Memory B cell (primary cell): ENCODE measurements at regions not wholly inside any gene's neighbourhood (a gene's known extent, or its start where the extent isn't known, plus 50 kb on each side); places are given as distances from the start of the nearest gene placed in this dataset.

Experiments
- ATAC-seq: fragments of 150-1000 bp; cut with Tn5 transposase; 2 replicates; pipeline ENCODE4 v1.10.0; 2021; ENCODE audit warnings: low read depth, mild to moderate bottlenecking, moderate library complexity
- DNase-seq, 2 donors: peaks; one replicate each; pipeline ENCODE4 v3.0.0; 2022; ENCODE audit warnings: low spot score in 2 of 2
- H3K27ac Mint-ChIP-seq: one replicate; pipeline ENCODE4 v1.8.0; 2022; ENCODE audit warnings: mild to moderate bottlenecking, moderate library complexity, mixed read lengths
- H3K27me3 Mint-ChIP-seq: one replicate; pipeline ENCODE4 v1.8.0; 2022; ENCODE audit warnings: mixed read lengths
- H3K36me3 Mint-ChIP-seq: one replicate; pipeline ENCODE4 v1.8.0; 2022; ENCODE audit warnings: mild to moderate bottlenecking, mixed read lengths
- H3K4me1 Mint-ChIP-seq: one replicate; pipeline ENCODE4 v1.8.0; 2022; ENCODE audit warnings: mixed read lengths
- H3K4me3 Mint-ChIP-seq: one replicate; pipeline ENCODE4 v1.8.0; 2022; ENCODE audit warnings: mild to moderate bottlenecking, moderate library complexity, mixed read lengths
- H3K9me3 Mint-ChIP-seq: one replicate; pipeline ENCODE4 v1.8.0; 2022; ENCODE audit warnings: mixed read lengths

DNA sequence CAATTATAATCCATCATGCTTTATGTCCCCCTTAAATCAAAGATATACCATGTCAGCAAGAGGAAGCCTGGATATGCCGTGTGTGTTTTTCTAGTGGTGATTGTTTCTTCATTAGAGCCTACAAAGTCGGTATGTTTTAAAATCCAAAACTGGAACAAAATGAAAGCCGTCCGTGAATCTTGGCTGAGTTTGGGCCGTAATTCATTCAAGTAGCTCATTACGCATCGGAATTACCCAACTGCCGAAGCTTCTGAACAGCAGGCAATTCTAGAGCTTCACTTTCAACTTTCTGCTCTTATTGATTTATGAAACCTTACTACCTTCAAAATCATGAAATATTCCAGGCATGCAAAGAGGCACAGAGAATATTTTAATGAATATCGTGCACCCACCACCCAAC, 224.7 kb downstream of the AACS start:
- no peak for DNase-seq
- Mint-ChIP-seq H3K27ac (no peak overlapping the region), H3K4me3 (no peak overlapping the region), H3K27me3 (peaks cover 6% of the 10 kb centered on the region), H3K36me3 (no peaks in the 10 kb centered on the region), H3K9me3 (peaks cover 2% of the 10 kb centered on the region), H3K4me1 (no peaks in the 10 kb centered on the region)
- ATAC-seq = no peak

GRCh38 chr12:125292700-125293099, 227.5 kb downstream of the AACS start:
- H3K27ac Mint-ChIP-seq = no peak overlapping the region
- ATAC-seq (no peak), DNase-seq (no peak)
- H3K4me1 Mint-ChIP-seq = no peaks in the 10 kb centered on the region
- H3K9me3 Mint-ChIP-seq = no peaks in the 10 kb centered on the region
- H3K4me3 Mint-ChIP-seq = no peak overlapping the region
- peaks cover 6% of the 10 kb centered on the region for H3K27me3 Mint-ChIP-seq
- H3K36me3 Mint-ChIP-seq = no peaks in the 10 kb centered on the region

DNA sequence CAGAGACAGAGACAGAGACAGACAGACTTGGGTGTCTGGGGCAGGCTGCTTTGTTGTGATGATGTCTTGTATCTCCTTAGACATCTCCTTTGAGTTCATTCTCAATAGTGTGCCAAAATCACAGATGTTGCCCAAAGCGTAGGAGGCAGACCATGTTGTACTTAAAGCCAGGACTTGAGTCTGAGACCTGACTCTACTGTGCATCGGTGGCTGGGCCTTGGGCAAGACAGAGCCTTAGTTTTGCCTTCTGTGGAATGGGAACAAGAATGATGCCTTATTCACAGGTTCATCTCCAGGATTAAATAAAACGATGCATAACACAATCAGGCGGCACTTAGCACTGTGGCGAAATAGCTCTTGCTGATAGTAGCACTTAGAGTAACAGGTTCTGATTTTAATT, 230.3 kb downstream of the AACS start:
- Mint-ChIP-seq H3K4me1 (no peaks in the 10 kb centered on the region), H3K4me3 (no peak overlapping the region), H3K36me3 (no peaks in the 10 kb centered on the region), H3K27me3 (peaks cover 12% of the 10 kb centered on the region), H3K9me3 (no peaks in the 10 kb centered on the region), H3K27ac (no peak overlapping the region)
- ATAC-seq (no peak), DNase-seq (no peak)

DNA sequence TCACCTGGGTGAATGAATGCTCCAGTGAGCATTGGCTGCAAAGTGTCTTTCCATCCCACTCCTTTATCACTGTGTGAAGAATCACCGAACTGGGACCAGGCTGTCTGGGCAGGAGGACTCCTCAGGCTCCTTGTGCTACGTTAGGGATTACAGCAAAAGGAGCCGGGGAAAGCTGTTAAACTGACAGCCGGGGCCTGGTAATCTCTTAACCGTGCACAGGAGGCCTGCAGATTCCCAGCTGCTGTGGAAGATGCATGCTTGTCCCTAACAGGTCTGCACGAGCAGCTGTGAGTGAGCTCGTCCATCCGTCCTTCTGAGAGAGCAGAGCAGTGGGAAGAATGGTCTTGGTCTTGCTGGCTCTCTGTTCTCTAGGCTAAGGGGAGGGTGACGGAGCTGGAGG, 231.5 kb downstream of the AACS start:
- Mint-ChIP-seq H3K4me3 (no peak overlapping the region), H3K27me3 (peaks cover 12% of the 10 kb centered on the region), H3K27ac (no peak overlapping the region), H3K9me3 (no peaks in the 10 kb centered on the region), H3K36me3 (no peaks in the 10 kb centered on the region), H3K4me1 (no peaks in the 10 kb centered on the region)
- DNase-seq = no peak
- ATAC-seq = no peak

DNA sequence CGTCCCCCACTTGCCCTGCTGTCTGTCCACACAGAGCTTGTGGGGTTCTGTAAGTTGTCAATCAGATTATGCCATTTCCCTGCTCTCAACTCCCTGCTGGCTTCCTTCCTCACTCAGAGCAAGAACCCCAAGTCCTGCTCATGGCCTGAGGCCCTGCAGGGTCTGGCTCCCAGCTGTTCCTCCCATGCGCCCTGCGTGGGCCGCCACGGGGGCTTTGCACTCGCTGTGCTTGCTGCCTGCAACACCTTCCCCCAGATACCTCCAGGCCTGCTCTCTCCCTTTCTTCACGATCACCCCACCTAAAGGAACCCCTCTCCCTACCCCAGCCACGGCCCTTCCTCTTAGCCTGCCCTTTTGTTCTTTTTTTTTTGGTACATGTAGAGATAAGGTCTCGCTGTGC, 234.6 kb downstream of the AACS start:
- ATAC-seq (no peak), DNase-seq (no peak)
- no peaks in the 10 kb centered on the region for H3K4me1 Mint-ChIP-seq
- H3K9me3 Mint-ChIP-seq = peaks cover 1% of the 10 kb centered on the region
- H3K27ac Mint-ChIP-seq = no peak overlapping the region
- H3K27me3 Mint-ChIP-seq = peaks cover 14% of the 10 kb centered on the region
- H3K36me3 Mint-ChIP-seq = no peaks in the 10 kb centered on the region
- no peak overlapping the region for H3K4me3 Mint-ChIP-seq

DNA sequence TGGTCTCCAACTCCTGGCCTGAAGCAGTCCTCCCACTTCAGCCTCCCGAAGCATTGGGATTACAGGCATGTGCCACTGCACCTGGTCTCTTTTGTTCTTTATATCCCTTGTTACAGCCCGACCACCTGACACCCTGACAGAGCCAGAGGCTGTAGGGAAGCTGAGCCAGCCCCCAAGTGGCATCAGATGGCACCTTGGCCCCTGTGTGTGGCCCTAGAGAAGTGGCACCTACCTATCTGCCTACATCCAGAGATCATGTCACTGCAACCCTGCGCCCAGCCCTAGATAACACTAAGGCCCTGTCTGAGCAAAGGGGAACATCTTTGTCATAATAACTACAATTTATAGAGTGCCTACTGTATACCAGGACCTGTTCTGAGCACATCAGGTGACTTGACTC, 235.0 kb downstream of the AACS start:
- no peak for DNase-seq
- Mint-ChIP-seq H3K9me3 (peaks cover 1% of the 10 kb centered on the region), H3K27ac (no peak overlapping the region), H3K4me3 (no peak overlapping the region), H3K27me3 (peaks cover 14% of the 10 kb centered on the region), H3K4me1 (no peaks in the 10 kb centered on the region), H3K36me3 (no peaks in the 10 kb centered on the region)
- ATAC-seq = no peak

- Mint-ChIP-seq H3K27ac (no peak overlapping the region), H3K4me1 (no peaks in the 10 kb centered on the region), H3K9me3 (peaks cover 1% of the 10 kb centered on the region), H3K36me3 (no peaks in the 10 kb centered on the region), H3K27me3 (peaks cover 14% of the 10 kb centered on the region), H3K4me3 (no peak overlapping the region)
- DNase-seq = no peak
- no peak for ATAC-seq
Measured at GRCh38 chr12:125303337-125303736, 238.1 kb downstream of the AACS start.

- peaks cover 3% of the 10 kb centered on the region for H3K9me3 Mint-ChIP-seq
- H3K27ac Mint-ChIP-seq = no peak overlapping the region
- no peak for ATAC-seq
Measured at GRCh38 chr12:125304029-125304428, 238.8 kb downstream of the AACS start.

GRCh38 chr12:125305231-125305630, 240.0 kb downstream of the AACS start:
- no peak for ATAC-seq
- Mint-ChIP-seq H3K4me1 (no peaks in the 10 kb centered on the region), H3K9me3 (peaks cover 3% of the 10 kb centered on the region), H3K36me3 (no peaks in the 10 kb centered on the region), H3K27me3 (peaks cover 7% of the 10 kb centered on the region), H3K4me3 (no peak overlapping the region), H3K27ac (no peak overlapping the region)
- DNase-seq = no peak

More at GRCh38 chr12:125304029-125304428, 238.8 kb downstream of the AACS start:
- Mint-ChIP-seq H3K27me3 (peaks cover 14% of the 10 kb centered on the region), H3K36me3 (no peaks in the 10 kb centered on the region), H3K4me1 (no peaks in the 10 kb centered on the region), H3K4me3 (no peak overlapping the region)
- DNase-seq = no peak

GRCh38 chr12:125310461-125310860, 245.2 kb downstream of the AACS start:
- DNase-seq = no peak
- Mint-ChIP-seq H3K27me3 (peaks cover 12% of the 10 kb centered on the region), H3K27ac (no peak overlapping the region), H3K36me3 (no peaks in the 10 kb centered on the region), H3K9me3 (peaks cover 1% of the 10 kb centered on the region), H3K4me1 (no peaks in the 10 kb centered on the region), H3K4me3 (no peak overlapping the region)
- ATAC-seq = no peak

DNA sequence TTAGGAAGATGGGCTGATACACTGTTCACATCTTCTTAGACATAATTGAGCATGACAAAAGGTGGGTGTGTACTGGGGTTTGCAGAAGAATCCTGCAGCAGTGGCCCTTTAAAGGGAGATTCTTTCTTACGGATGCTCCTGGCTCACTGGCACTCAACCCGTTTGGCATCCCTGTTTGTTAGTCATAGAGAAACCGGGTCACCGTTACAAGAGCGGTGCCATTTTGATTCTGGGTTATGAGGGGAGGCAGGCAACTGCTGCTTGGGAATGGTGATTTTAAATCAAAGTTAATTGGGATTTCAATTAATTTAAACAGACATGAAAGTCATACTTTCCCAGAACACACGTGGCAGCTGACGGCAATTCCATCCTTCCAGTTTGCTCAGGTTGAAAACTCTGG, 245.8 kb downstream of the AACS start:
- no peak for DNase-seq
- Mint-ChIP-seq H3K4me3 (no peak overlapping the region), H3K27me3 (peaks cover 12% of the 10 kb centered on the region), H3K9me3 (peaks cover 1% of the 10 kb centered on the region), H3K4me1 (no peaks in the 10 kb centered on the region), H3K27ac (no peak overlapping the region), H3K36me3 (no peaks in the 10 kb centered on the region)
- ATAC-seq = no peak

DNA sequence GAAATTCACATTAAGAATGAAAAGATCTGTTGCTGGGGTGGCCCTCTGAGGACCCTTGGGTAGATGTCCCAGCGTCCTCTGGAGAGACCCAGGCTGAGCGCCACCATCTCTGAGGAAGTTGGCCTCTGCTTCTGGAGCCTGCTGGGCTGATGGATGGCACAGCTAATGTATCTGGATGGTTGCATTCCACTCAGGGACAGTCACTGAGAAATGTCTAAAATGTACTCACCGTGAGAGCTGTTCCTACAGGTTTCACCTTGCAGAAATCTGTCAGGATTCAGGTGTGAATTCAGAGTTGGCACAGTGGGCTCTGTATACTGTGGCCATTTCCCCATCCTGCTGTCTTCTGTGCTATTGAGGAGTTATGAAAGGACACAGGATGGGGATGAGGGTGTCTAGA, 247.2 kb downstream of the AACS start:
- ATAC-seq = no peak
- Mint-ChIP-seq H3K27me3 (peaks cover 13% of the 10 kb centered on the region), H3K36me3 (no peaks in the 10 kb centered on the region), H3K4me3 (no peak overlapping the region), H3K27ac (no peak overlapping the region), H3K4me1 (no peaks in the 10 kb centered on the region), H3K9me3 (peaks cover 1% of the 10 kb centered on the region)
- DNase-seq = no peak

DNA sequence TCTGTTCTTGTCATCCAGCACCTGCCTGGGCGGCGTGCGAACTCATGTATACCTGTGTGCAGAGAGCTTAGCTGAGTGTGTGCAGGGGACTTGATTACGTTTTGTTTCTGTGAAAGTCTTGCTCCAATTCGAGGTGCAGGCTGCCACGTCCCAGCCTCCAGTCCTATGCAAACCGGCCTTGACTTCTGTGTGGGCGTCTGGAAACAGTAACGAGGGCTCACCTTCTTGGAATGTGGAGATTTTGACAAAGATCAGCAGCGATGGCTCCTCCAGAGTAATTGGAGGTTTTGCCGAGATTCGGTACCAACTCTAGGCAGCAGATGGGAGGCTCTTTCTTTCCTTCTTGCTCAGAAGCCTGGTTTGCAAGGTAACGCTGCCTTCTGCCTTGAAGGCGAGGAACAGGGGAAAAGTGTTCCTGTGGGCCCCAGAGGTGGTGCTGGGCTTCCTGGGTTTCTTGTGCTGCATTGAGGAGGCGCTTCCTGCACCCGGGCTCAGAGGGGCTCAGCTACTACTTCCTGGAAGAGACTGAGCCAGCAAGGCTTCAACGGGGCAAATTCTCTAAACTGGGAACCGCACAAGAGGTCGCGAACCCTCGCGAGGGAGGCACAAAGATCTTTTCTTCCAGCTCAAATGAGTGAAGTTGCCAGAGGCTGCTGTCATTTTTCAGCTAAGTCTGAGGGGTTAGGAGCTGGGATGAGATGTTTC, 249.0 kb downstream of the AACS start:
- Mint-ChIP-seq H3K27me3 (peaks cover 13% of the 10 kb centered on the region), H3K36me3 (no peaks in the 10 kb centered on the region), H3K9me3 (no peaks in the 10 kb centered on the region), H3K4me1 (no peaks in the 10 kb centered on the region), H3K27ac (no peak overlapping the region), H3K4me3 (no peak overlapping the region)
- DNase-seq (no peak), ATAC-seq (no peak)

- ATAC-seq (no peak), DNase-seq (no peak)
- Mint-ChIP-seq H3K36me3 (no peaks in the 10 kb centered on the region), H3K4me1 (no peaks in the 10 kb centered on the region), H3K27me3 (peaks cover 13% of the 10 kb centered on the region), H3K9me3 (no peaks in the 10 kb centered on the region), H3K4me3 (no peak overlapping the region), H3K27ac (no peak overlapping the region)
Measured at GRCh38 chr12:125315771-125316170, 250.5 kb downstream of the AACS start.

DNA sequence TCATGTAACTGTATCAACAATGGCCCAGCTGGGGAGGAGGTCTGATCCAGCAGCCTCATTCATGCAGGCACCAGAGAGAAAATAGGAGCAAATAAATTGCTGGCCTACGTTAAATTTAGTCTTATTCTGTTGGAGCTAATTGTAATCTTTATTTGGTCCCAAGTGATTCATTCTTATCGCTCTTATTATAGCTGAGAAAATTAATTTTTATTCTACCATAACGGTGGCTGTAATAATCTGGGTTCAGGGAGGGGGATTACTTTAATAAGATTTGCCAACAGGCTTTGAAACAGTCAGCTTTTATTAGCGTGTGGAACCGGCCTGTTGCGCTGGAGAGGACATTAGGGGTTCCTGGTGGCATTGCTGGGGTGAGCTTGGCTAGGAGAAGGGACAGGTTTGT, 254.9 kb downstream of the AACS start:
- Mint-ChIP-seq H3K4me1 (no peaks in the 10 kb centered on the region), H3K27me3 (peaks cover 6% of the 10 kb centered on the region), H3K36me3 (no peaks in the 10 kb centered on the region), H3K27ac (no peak overlapping the region), H3K9me3 (peaks cover 3% of the 10 kb centered on the region), H3K4me3 (no peak overlapping the region)
- DNase-seq (no peak), ATAC-seq (no peak)
